Endothelial cell (in vitro differentiated cells): ENCODE measurements at regions not wholly inside any gene's neighbourhood (a gene's known extent, or its start where the extent isn't known, plus 50 kb on each side); places are given as distances from the start of the nearest gene placed in this dataset.

ENCODE experiments used
- DNase-seq: peaks from one replicate; pipeline ENCODE4 v3.0.0; 2021; ENCODE audit warnings: low spot score
- H3K27ac Mint-ChIP-seq: one replicate; pipeline ENCODE4 v1.8.0; 2021; ENCODE audit warnings: mixed read lengths, inconsistent platforms; ENCODE audit not compliant: unreplicated experiment
- H3K27me3 Mint-ChIP-seq: one replicate; pipeline ENCODE4 v1.8.0; 2021; ENCODE audit warnings: mild to moderate bottlenecking, moderate library complexity, mixed read lengths, inconsistent platforms; ENCODE audit not compliant: unreplicated experiment
- H3K36me3 Mint-ChIP-seq: one replicate; pipeline ENCODE4 v1.8.0; 2021; ENCODE audit warnings: mild to moderate bottlenecking, low read depth, mixed read lengths, inconsistent platforms; ENCODE audit not compliant: unreplicated experiment
- H3K4me1 Mint-ChIP-seq: one replicate; pipeline ENCODE4 v1.8.0; 2021; ENCODE audit warnings: mild to moderate bottlenecking, mixed read lengths, inconsistent platforms; ENCODE audit not compliant: unreplicated experiment
- H3K4me3 Mint-ChIP-seq: one replicate; pipeline ENCODE4 v1.8.0; 2021; ENCODE audit warnings: mild to moderate bottlenecking, mixed read lengths, inconsistent platforms; ENCODE audit not compliant: unreplicated experiment
- H3K9me3 Mint-ChIP-seq: one replicate; pipeline ENCODE4 v1.8.0; 2021; ENCODE audit warnings: mixed read lengths, inconsistent platforms; ENCODE audit not compliant: unreplicated experiment
- CTCF ChIP-seq: fragments of 200-600 bp; sonication (generic); IDR thresholded peaks from one replicate; pipeline ENCODE4 v1.5.0; 2021; ENCODE audit warnings: antibody characterized with exemption; ENCODE audit not compliant: unreplicated experiment

- no peak overlapping the region for H3K4me3 Mint-ChIP-seq
- TF ChIP-seq CTCF: no peak
- no peaks in the 10 kb centered on the region for H3K36me3 Mint-ChIP-seq
- peaks cover 1% of the 10 kb centered on the region for H3K27me3 Mint-ChIP-seq
- H3K4me1 Mint-ChIP-seq: peaks cover 59% of the 10 kb centered on the region
- peak overlapping the region; percentile 79 for H3K27ac Mint-ChIP-seq
- DNase-seq: no peak
- H3K9me3 Mint-ChIP-seq: no peaks in the 10 kb centered on the region
Observed at GRCh38 chr3:115499666-115500065, 123.6 kb upstream of the GAP43 start.

- H3K27me3 Mint-ChIP-seq: no peaks in the 10 kb centered on the region
- peaks cover 59% of the 10 kb centered on the region for H3K4me1 Mint-ChIP-seq
- H3K9me3 Mint-ChIP-seq: peaks cover 5% of the 10 kb centered on the region
- peaks cover 5% of the 10 kb centered on the region for H3K36me3 Mint-ChIP-seq
- DNase-seq: no peak
- H3K27ac Mint-ChIP-seq: peak overlapping the region; percentile 79
- no peak overlapping the region for H3K4me3 Mint-ChIP-seq
- TF ChIP-seq CTCF: no peak
Observed at GRCh38 chr3:115500795-115501194, 122.5 kb upstream of the GAP43 start.

- Mint-ChIP-seq H3K4me3 (no peak overlapping the region), H3K27ac (peak overlapping the region; percentile 79), H3K27me3 (no peaks in the 10 kb centered on the region), H3K4me1 (peaks cover 59% of the 10 kb centered on the region), H3K9me3 (peaks cover 14% of the 10 kb centered on the region), H3K36me3 (peaks cover 11% of the 10 kb centered on the region)
- DNase-seq: no peak
- TF ChIP-seq CTCF: no peak
Observed at GRCh38 chr3:115502128-115502527, 121.2 kb upstream of the GAP43 start.

- Mint-ChIP-seq H3K4me3 (no peak overlapping the region), H3K36me3 (peaks cover 11% of the 10 kb centered on the region), H3K4me1 (peaks cover 49% of the 10 kb centered on the region), H3K27ac (no peak overlapping the region), H3K27me3 (no peaks in the 10 kb centered on the region), H3K9me3 (peaks cover 14% of the 10 kb centered on the region)
- no peak for TF ChIP-seq CTCF
- DNase-seq: no peak
Observed at GRCh38 chr3:115503394-115503793, 119.9 kb upstream of the GAP43 start.

GRCh38 chr3:115508562-115508961 lies 114.7 kb upstream of the GAP43 start:
- DNase-seq: no peak
- no peak for TF ChIP-seq CTCF

More at GRCh38 chr3:115508562-115508961, 114.7 kb upstream of the GAP43 start:
- Mint-ChIP-seq H3K27me3 (peaks cover 7% of the 10 kb centered on the region), H3K9me3 (peaks cover 14% of the 10 kb centered on the region), H3K27ac (no peak overlapping the region), H3K36me3 (peaks cover 11% of the 10 kb centered on the region), H3K4me3 (no peak overlapping the region), H3K4me1 (peaks cover 22% of the 10 kb centered on the region)
